Progenitor cell of endocrine pancreas (in vitro differentiated cells): ENCODE measurements at regions not wholly inside any gene's neighbourhood (a gene's known extent, or its start where the extent isn't known, plus 50 kb on each side); places are given as distances from the start of the nearest gene placed in this dataset.

Experiments used
- DNase-seq: peaks from one replicate; pipeline ENCODE4 v3.0.0; 2021; ENCODE audit warnings: low spot score; ENCODE audit not compliant: unreplicated experiment
- H3K27ac Mint-ChIP-seq: 2 replicates; pipeline ENCODE4 v1.8.0; 2021; ENCODE audit warnings: mild to moderate bottlenecking, moderate library complexity, mixed read lengths
- H3K27me3 Mint-ChIP-seq: 2 replicates; pipeline ENCODE4 v1.8.0; 2021; ENCODE audit warnings: mixed read lengths
- H3K36me3 Mint-ChIP-seq: 2 replicates; pipeline ENCODE4 v1.8.0; 2022; ENCODE audit warnings: mixed read lengths; ENCODE audit not compliant: insufficient read depth
- H3K4me1 Mint-ChIP-seq: 2 replicates; pipeline ENCODE4 v1.8.0; 2021; ENCODE audit warnings: low read depth, mixed read lengths
- H3K4me3 Mint-ChIP-seq: 2 replicates; pipeline ENCODE4 v1.8.0; 2021; ENCODE audit warnings: low read depth, mild to moderate bottlenecking, moderate library complexity, mixed read lengths
- H3K9me3 Mint-ChIP-seq: 2 replicates; pipeline ENCODE4 v1.8.0; 2021; ENCODE audit warnings: low read depth, mixed read lengths
- CTCF ChIP-seq: fragments of 200-600 bp; sonication (generic); IDR thresholded peaks from one replicate; pipeline ENCODE4 v1.5.0; 2021; ENCODE audit warnings: antibody characterized with exemption, mild to moderate bottlenecking; ENCODE audit not compliant: unreplicated experiment

- no peak for DNase-seq
- peaks cover 4% of the 10 kb centered on the region for H3K36me3 Mint-ChIP-seq
Observed at GRCh38 chr3:124517306-124517705, 212.9 kb upstream of the UMPS start.

GRCh38 chr3:124518350-124518749 lies 211.9 kb upstream of the UMPS start:
- H3K27ac Mint-ChIP-seq = no peak overlapping the region
- TF ChIP-seq CTCF = no peak
- DNase-seq = no peak
- no peak overlapping the region for H3K4me3 Mint-ChIP-seq
- H3K4me1 Mint-ChIP-seq = peaks cover 13% of the 10 kb centered on the region
- H3K36me3 Mint-ChIP-seq = peaks cover 4% of the 10 kb centered on the region
- H3K9me3 Mint-ChIP-seq = no peaks in the 10 kb centered on the region
- H3K27me3 Mint-ChIP-seq = no peaks in the 10 kb centered on the region

More at GRCh38 chr3:124517306-124517705, 212.9 kb upstream of the UMPS start:
- Mint-ChIP-seq H3K4me1 (peaks cover 19% of the 10 kb centered on the region), H3K27ac (no peak overlapping the region), H3K27me3 (no peaks in the 10 kb centered on the region), H3K4me3 (no peak overlapping the region), H3K9me3 (no peaks in the 10 kb centered on the region)
- no peak for TF ChIP-seq CTCF

GRCh38 chr3:124519591-124520194 lies 210.6 kb upstream of the UMPS start:
- Mint-ChIP-seq H3K4me1 (peaks cover 9% of the 10 kb centered on the region), H3K27me3 (no peaks in the 10 kb centered on the region), H3K9me3 (no peaks in the 10 kb centered on the region), H3K36me3 (peaks cover 4% of the 10 kb centered on the region), H3K4me3 (no peak overlapping the region), H3K27ac (no peak overlapping the region)
- no peak for DNase-seq
- no peak for TF ChIP-seq CTCF

- H3K9me3 Mint-ChIP-seq = peaks cover 6% of the 10 kb centered on the region
Observed at GRCh38 chr3:124520970-124521369, 209.3 kb upstream of the UMPS start.

GRCh38 chr3:124522082-124522625 lies 208.1 kb upstream of the UMPS start:
- H3K36me3 Mint-ChIP-seq = peaks cover 6% of the 10 kb centered on the region
- no peak overlapping the region for H3K27ac Mint-ChIP-seq
- no peak overlapping the region for H3K4me3 Mint-ChIP-seq
- H3K9me3 Mint-ChIP-seq = peaks cover 6% of the 10 kb centered on the region
- no peak for TF ChIP-seq CTCF
- DNase-seq = no peak
- H3K27me3 Mint-ChIP-seq = no peaks in the 10 kb centered on the region
- H3K4me1 Mint-ChIP-seq = peaks cover 9% of the 10 kb centered on the region

More at GRCh38 chr3:124520970-124521369, 209.3 kb upstream of the UMPS start:
- Mint-ChIP-seq H3K36me3 (peaks cover 9% of the 10 kb centered on the region), H3K4me3 (no peak overlapping the region), H3K4me1 (peaks cover 9% of the 10 kb centered on the region), H3K27ac (no peak overlapping the region), H3K27me3 (no peaks in the 10 kb centered on the region)
- no peak for TF ChIP-seq CTCF
- DNase-seq = no peak
